ENCODE measurements at regions not wholly inside any gene's neighbourhood (a gene's known extent, or its start where the extent isn't known, plus 50 kb on each side); places are given as distances from the start of the nearest gene placed in this dataset.

DNA sequence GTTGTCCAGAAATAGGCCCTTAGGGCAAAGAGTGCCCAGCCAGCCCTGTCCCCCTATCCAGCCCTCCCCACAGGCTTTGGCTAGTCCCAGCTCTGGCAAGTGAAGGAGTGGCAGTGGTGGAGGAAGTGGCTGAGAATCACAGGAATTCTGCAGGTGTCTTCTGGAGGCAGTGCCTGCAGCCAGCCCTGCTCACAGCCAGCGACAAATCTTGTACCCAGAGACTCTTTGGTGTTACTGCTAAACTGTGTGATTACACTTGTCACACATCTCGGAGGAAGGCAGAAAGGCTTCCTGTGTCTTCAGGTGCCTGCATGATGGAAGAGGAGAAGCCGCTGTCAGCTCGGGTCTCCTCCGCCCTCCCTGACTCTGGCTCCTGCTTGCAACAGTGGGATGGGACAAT lies 71.6 kb upstream of the GRIK3 start:
- DNase-seq (no peak), ATAC-seq (ENCODE audit: low read depth) (no peak)
- H3K4me1 ChIP-seq (ENCODE audit: control insufficient read depth in 2 of 2, insufficient read depth in 2 of 2, low read length in 2 of 2), result no peaks in the 10 kb centered on the region
- no peaks in the 10 kb centered on the region for H4K20me1 ChIP-seq (ENCODE audit: control insufficient read depth, insufficient read depth, low read length, poor library complexity, severe bottlenecking)
- Mint-ChIP-seq H3K9me3 (ENCODE audit: insufficient read depth) (no peaks in the 10 kb centered on the region), H3K4me3 (no peak overlapping the region), H3K4me1 (no peaks in the 10 kb centered on the region), H3K27me3 (peaks cover 25% of the 10 kb centered on the region), H3K27ac (no peak overlapping the region)
- no peak overlapping the region for H2AFZ ChIP-seq (ENCODE audit: insufficient read depth, low read depth, low read length, poor library complexity, severe bottlenecking)
- H3K4me2 ChIP-seq (replicated peaks; ENCODE audit: low read depth, low read length, poor library complexity, severe bottlenecking), result no peak overlapping the region
- no peaks in the 10 kb centered on the region for H3K79me2 ChIP-seq (ENCODE audit: control insufficient read depth, insufficient read depth, low read length)
- CTCF ChIA-PET, result no interaction called here
- H3K27ac ChIP-seq (ENCODE audit: low read length in 2 of 2), result no peak overlapping the region
- H3K9ac ChIP-seq (ENCODE audit: low read length), result no peak overlapping the region
- H3K4me3 ChIP-seq (ENCODE audit: control extremely low read depth in 1 of 5, extremely low read depth in 1 of 5, insufficient read depth in 1 of 5, low read depth in 2 of 5, low read length in 4 of 5), result no peak overlapping the region
- WGBS (ENCODE audit: insufficient coverage), result 90% methylated on average over 2 of the region's 5 CpGs
- POLR2A ChIA-PET, result no interaction called here
- H3K36me3 ChIP-seq (replicated peaks in 1 of 2; ENCODE audit: control extremely low read depth in 1 of 2, control insufficient read depth in 1 of 2, extremely low read depth in 1 of 2, insufficient read depth in 2 of 2, low read length in 1 of 2), result no peaks in the 10 kb centered on the region
- no peaks in the 10 kb centered on the region for H3K9me3 ChIP-seq (ENCODE audit: control extremely low read depth in 1 of 3, control insufficient read depth in 2 of 3, insufficient read depth in 1 of 3, low read length in 2 of 3)
- TF ChIP-seq, protein P1, sequence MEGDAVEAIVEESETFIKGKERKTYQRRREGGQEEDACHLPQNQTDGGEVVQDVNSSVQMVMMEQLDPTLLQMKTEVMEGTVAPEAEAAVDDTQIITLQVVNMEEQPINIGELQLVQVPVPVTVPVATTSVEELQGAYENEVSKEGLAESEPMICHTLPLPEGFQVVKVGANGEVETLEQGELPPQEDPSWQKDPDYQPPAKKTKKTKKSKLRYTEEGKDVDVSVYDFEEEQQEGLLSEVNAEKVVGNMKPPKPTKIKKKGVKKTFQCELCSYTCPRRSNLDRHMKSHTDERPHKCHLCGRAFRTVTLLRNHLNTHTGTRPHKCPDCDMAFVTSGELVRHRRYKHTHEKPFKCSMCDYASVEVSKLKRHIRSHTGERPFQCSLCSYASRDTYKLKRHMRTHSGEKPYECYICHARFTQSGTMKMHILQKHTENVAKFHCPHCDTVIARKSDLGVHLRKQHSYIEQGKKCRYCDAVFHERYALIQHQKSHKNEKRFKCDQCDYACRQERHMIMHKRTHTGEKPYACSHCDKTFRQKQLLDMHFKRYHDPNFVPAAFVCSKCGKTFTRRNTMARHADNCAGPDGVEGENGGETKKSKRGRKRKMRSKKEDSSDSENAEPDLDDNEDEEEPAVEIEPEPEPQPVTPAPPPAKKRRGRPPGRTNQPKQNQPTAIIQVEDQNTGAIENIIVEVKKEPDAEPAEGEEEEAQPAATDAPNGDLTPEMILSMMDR (IDR thresholded peaks at IDR 0.05), result no peak
- no peak for TF ChIP-seq EZH2 (IDR thresholded peaks at IDR 0.05; ENCODE audit: borderline replicate concordance, insufficient read depth, low read depth, low read length, poor library complexity, severe bottlenecking)
- intact Hi-C loops (cut with micrococcal nuclease), result no loop called here
- H3K27me3 ChIP-seq (replicated peaks in 1 of 4; ENCODE audit: control extremely low read depth in 1 of 4, control insufficient read depth in 3 of 4, insufficient read depth in 4 of 4, low read length in 3 of 4), result peaks cover 0 to 8% (median 2%) of the 10 kb centered on the region in 4 experiments

DNA sequence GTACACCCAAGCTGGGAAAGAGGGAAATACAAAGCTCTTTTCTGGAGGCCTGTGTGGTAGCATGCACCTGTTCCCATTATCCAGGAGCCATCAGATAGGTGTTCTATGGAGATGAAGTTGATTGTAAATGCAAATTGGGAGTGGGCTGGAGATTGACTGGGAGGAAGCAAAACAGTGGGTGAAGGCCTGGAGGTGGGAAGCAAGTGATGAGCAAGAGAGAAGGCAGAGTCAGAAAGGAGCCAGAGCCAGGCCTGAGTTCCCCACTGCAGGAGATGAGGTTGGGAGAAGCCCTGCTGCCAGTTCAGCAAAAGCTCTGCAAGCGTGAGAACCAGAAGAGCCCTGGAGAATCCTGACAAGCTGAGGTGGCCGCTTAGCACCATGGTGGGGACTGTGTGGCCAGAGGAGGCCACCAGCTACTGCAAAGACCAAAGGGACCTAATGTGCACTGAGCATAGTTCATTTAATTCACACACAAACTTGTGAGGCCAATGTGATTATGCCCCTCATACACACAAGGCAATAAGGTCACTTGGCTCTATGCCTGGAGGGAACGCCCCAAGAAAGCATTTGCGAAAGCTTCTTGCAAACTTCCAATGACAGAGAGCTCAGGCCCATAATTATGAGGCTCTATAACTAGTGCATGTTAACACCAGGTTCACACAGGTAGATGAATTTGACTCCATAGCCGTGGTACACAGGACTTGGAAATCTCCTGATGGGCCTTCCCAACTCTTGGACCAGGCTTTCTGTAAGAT lies 73.0 kb upstream of the GRIK3 start:
- Histone ChIP-seq H3K79me2 (ENCODE audit: control insufficient read depth, insufficient read depth, low read length) (no peaks in the 10 kb centered on the region), H4K20me1 (ENCODE audit: control insufficient read depth, insufficient read depth, low read length, poor library complexity, severe bottlenecking) (no peaks in the 10 kb centered on the region), H2AFZ (ENCODE audit: insufficient read depth, low read depth, low read length, poor library complexity, severe bottlenecking) (no peak overlapping the region), H3K9ac (ENCODE audit: low read length) (no peak overlapping the region), H3K27ac (ENCODE audit: low read length in 2 of 2) (no peak overlapping the region), H3K4me3 (ENCODE audit: control extremely low read depth in 1 of 5, extremely low read depth in 1 of 5, insufficient read depth in 1 of 5, low read depth in 2 of 5, low read length in 4 of 5) (no peak overlapping the region), H3K27me3 (replicated peaks in 1 of 4; ENCODE audit: control extremely low read depth in 1 of 4, control insufficient read depth in 3 of 4, insufficient read depth in 4 of 4, low read length in 3 of 4) (peaks cover 0 to 3% (median under 1%) of the 10 kb centered on the region in 4 experiments), H3K36me3 (replicated peaks in 1 of 2; ENCODE audit: control extremely low read depth in 1 of 2, control insufficient read depth in 1 of 2, extremely low read depth in 1 of 2, insufficient read depth in 2 of 2, low read length in 1 of 2) (no peaks in the 10 kb centered on the region), H3K9me3 (ENCODE audit: control extremely low read depth in 1 of 3, control insufficient read depth in 2 of 3, insufficient read depth in 1 of 3, low read length in 2 of 3) (no peaks in the 10 kb centered on the region), H3K4me2 (replicated peaks; ENCODE audit: low read depth, low read length, poor library complexity, severe bottlenecking) (no peak overlapping the region), H3K4me1 (ENCODE audit: control insufficient read depth in 2 of 2, insufficient read depth in 2 of 2, low read length in 2 of 2) (no peaks in the 10 kb centered on the region)
- POLR2A ChIA-PET, result no interaction called here
- Mint-ChIP-seq H3K27ac (no peak overlapping the region), H3K27me3 (peaks cover 20% of the 10 kb centered on the region), H3K4me3 (no peak overlapping the region), H3K9me3 (ENCODE audit: insufficient read depth) (no peaks in the 10 kb centered on the region), H3K4me1 (no peaks in the 10 kb centered on the region)
- DNase-seq (no peak), ATAC-seq (ENCODE audit: low read depth) (no peak)
- intact Hi-C loops (cut with micrococcal nuclease), result no loop called here
- CTCF ChIA-PET, result no interaction called here
- 93% methylated on average over 5 of the region's 5 CpGs for WGBS (ENCODE audit: insufficient coverage)
- TF ChIP-seq, protein P1 (IDR thresholded peaks at IDR 0.05), result no peak
- no peak for TF ChIP-seq EZH2 (IDR thresholded peaks at IDR 0.05; ENCODE audit: borderline replicate concordance, insufficient read depth, low read depth, low read length, poor library complexity, severe bottlenecking)
